SW 1271 (cell line): ENCODE measurements at regions not wholly inside any gene's neighbourhood (a gene's known extent, or its start where the extent isn't known, plus 50 kb on each side); places are given as distances from the start of the nearest gene placed in this dataset.

Experiments
- DNase-seq, 2 experiments: peaks; one replicate each; lab custom pipeline; 2025; lab: John Stamatoyannopoulos, UW

DNA sequence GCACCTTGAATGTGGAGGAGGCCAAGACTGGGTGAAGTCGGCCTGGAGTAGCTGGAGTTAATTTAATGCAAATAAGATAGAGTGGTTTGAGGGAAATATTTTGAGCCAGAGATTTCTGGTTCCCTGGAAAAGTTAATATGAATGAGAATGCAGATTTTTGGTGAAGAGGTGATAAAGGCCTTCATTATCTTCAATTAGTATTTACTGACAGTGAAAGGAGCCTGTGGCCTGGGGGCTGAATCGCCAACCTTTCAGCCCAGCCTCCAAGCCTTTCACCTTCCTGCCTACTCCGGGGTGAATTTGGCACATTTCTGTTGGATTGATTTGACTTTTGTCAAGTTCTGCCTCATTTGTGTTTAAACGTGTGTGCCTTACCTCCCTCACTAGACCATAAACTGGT, 147.8 kb downstream of the SOX2 start:
- no peak for DNase-seq

DNA sequence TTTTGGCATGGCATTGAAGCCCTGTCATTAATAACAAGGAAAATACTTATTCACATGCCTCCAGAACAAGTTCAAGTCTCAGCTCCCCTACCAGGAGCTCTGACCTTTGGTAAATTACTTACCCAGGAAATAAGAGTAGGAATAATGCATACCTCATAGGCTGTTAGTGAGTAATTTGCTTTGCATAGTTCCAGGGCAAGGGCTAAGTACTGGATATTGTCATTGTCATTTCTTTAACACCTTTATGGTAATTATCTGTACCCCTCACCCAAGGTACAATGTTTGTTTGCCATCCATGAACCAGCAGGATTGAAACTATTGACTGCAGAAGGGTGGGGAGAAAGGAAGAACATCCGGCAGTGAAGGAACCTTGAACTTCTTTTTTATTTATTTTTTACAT, 148.5 kb downstream of the SOX2 start:
- DNase-seq = no peak

DNA sequence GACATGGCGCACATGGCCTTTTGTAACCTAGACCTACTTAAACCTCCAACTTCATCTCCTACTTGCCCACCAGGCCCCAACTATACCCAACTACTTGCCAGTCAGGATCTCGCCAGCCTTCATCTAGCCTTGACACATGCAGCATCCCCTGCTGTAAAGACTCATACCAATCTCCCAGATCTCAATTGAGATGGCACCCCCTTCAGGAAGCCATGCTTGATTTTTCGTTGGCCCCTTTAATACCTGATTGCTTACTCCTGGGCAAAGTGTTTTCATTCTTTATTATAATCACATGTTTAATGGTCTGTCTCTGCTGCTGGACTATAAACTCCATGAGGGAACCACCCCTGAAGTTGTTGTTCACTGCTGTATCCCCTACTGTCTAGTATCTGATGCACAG, 150.8 kb downstream of the SOX2 start:
- no peak for DNase-seq

DNA sequence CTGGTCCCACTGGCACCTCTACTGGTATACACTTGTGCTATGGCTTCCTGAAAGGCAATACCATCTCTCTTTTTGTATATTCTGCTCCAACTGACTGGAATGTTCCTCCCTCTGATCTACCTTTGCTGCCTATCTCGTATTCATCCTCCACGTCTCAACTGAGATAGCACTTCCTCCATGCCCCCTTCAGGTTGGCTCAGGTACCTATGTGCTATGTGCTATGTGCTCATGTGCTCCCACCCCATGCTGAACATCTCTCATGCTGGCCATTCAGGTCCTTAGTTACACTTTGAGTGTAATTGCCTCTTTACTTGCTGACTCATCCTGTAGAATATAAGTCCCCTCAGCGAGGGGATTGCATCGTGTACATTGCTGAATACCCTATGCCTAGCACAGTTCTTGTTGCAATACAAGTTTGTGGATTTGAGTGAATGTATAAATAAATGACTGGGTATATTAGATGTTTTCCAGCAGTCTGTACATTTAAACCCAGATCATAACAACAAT, 156.9 kb downstream of the SOX2 start:
- DNase-seq = no peak

DNA sequence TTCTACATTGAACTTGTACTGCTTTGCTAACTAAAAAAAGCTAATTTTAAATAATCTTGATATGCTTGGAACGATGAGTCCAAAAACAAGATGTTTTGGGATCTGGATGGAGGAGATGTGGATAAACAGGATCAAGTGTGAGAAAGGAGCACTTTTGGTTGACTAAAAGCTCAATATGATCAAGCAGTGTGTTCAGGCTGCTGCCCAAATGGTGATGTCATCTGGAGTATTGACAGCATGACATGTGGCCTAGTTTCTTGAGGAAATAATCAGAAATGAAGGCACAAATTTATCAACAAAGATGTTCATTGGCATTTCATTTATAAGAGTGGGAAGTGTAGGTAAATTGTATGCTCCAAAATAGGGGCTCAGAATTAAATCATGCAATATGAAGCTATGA, 161.2 kb downstream of the SOX2 start:
- DNase-seq = no peak

DNA sequence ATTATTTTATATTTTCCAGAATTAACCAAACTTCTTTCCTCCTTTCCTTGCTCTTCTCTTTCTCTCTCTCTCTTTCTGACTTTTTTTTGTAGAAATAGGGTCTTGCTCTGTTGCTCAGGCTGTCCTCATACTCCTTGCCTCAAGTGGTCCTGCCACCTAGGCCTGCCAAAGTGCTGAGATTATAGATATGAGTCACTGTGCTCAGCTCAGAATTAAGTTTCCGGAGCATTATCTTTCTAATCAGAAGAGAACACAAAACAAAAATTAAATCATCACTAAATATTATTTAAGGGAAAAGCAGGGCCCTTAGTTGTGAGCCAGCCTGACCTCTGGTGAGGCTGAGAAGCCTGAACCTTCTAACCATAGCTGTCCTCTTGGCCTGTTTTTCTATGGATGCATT, 168.2 kb downstream of the SOX2 start:
- no peak for DNase-seq

DNA sequence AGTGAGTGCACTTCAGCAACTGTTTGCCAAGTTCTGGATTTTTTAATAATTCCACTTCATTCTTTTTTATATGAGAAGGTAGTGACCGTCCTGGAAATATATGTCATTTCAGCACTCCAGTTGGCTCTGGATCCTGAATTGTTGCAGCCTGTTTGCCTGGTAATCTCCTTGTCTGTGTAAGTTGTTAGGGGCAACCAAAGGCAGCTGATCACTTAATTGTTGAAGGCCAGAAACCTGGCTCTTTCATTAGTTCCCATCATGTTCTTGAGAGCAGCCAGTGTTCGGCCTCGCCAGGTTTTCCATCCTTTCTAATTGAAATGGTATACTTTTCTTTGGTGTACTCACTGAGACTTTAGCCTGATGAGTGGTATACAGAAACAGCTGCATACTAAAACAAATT, 168.6 kb downstream of the SOX2 start:
- no peak for DNase-seq

DNA sequence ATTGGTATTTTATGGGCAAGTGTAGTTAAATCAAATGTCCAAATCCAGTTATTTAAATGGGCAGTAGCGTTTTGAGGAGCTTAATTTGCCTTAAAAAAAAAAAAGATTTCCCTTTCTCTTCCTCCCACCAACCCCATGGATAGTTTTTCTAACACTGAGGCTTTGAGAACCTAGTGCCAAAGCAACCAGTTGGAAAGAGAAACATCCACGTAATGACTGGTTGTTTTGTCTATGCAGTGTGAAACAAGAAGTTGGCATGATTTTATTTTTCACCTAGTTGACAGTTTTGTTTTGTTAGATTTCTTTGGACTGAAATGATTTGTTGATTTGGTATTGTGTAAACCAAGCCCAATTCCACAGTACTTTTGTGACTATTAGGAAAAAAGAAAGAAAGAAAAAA, 170.0 kb downstream of the SOX2 start:
- DNase-seq = no peak

DNA sequence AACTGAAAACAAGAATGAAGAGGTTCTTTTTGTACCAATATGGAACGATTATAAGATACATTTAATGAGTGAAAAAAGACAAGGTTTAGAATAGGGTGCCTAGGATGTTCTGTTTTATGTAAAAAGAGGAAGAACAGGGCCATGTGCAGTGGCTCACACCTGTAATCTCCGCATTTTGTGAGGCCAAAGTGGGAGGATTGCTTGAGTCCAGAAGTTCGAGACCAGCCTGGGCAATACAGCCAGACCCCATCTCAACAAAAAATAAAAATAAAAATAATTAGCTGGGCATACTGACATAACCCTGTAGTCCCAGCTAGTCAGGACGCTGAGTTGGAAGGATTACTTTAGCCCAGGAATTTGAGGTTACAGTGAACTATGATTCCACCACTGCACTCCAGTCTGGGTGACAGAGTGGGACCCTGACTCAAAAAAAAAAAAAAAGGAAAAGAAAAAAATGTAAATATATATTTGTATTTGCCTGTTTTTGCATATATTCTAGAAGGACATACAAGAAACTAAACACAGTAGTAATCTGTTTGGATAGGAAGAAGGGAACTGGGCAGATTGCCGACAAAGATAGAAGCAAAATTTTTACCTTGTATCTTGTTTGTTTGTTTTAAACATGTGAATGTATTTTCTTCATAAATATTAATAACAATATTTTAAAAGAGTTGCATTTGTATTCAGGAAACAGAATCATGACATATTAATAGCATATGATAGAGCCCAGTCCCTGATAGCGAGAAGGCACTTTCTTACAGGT, 174.3 kb downstream of the SOX2 start:
- DNase-seq = no peak

DNA sequence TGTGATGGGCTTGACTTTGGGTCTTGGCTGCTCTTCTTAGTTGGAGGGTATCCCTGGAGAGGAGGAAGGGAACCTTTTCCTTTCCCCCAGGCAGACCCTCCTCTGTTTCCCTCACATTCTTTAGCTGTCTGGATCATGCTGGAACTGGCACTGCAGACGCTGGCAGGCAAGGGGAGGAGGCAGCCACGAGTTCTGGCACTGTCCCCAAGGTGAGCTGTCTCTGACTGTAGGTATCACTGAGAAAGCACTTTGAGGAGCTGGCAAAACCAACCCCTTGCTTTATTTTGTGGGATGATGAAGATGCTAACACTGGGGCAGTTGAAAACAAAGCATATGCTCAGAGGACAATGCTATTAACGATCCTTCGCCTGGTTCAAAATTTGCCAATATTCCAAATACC, 175.0 kb downstream of the SOX2 start:
- DNase-seq = no peak

DNA sequence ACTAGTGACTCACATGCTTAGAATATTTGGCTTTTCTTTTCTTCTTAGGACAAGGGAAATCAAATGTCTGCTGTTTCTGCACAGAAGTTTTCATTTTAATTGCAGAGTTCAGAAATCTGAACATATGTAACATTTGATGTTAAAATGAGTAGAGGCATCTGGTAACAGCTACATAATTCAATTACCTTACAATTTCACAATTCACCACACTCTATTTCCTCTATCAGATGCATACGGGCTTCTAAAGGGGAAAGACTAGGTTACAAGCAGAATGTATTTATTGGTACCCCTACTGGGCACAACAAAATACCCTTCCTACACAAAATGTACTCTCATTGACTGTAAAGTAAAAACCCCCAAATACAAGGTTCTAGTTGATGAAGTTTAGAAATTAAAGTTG, 176.0 kb downstream of the SOX2 start:
- no peak for DNase-seq

DNA sequence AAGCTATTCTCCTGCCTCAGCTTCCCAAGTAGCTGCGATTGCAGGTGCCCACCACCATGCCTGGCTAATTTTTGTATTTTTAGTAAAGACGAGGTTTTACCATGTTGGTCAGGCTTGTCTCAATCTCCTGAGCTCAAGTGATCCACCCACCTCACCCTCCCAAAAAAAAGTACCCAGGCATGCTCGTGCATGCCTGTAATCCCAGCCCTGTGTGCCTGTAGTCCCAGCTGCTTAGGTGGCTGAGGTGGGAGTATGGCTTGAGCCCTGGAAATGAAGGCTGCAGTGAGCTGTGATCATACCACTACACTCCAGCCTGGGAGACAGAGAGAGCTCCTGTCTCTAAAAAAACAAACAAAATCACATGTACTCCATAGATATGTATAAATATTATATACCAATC, 176.5 kb downstream of the SOX2 start:
- DNase-seq = no peak

DNA sequence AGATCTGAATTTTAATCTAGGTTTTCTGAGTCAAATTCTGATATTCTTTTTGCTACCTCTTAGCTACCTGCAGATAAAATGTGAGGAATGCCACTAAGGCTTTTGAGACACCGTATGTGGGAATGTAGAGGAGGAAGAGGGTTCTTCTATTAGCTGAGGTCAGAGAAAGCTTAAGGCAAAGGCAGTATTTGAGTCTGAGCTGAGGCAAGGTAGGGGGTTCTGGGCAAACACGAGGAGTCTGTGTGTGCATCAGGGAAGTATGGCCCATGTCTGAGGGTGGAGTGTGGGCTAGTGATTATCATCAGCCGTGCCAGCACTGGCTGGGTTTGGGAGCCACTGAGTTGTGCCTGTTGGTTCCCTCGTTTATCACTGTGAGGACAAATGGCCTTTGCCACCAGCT, 181.1 kb downstream of the SOX2 start:
- DNase-seq = no peak

DNA sequence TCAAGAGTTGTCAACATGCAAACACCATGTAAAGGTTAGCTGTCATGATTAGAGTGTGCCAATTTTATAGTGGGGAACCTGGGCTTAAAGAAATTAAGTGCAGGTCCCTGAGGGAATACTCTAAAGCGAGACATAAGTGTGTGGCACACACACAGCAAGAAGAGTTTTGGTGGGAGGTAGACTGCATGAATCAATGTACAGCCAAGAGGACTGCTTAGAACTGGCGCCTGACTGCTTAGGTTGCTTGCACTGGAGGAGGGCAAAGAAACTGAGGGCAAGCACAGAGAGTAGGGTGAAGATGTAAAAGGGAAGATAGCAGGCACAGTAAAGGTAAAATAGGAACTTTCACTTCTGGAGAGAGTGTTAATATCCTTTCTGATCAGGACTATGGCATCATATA, 184.9 kb downstream of the SOX2 start:
- no peak for DNase-seq

DNA sequence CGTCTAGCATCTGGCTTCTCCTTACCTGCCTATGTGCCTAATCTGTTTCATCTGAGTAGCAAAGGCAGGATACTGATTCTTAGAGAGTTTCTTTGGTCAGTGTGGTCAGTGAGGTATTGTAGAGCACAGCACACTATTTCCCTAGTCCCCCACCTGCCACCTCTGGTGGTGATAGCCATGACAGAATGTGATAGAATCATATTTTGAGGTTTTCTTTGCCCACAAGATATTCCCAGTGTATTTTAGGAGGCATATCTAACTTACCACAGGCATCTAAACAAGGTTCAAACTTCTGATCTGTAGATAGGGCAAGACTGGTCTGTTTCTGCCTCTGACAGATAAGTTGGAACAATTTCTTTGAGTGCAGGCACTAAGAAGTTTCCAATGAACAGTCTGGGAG, 188.0 kb downstream of the SOX2 start:
- DNase-seq = no peak

DNA sequence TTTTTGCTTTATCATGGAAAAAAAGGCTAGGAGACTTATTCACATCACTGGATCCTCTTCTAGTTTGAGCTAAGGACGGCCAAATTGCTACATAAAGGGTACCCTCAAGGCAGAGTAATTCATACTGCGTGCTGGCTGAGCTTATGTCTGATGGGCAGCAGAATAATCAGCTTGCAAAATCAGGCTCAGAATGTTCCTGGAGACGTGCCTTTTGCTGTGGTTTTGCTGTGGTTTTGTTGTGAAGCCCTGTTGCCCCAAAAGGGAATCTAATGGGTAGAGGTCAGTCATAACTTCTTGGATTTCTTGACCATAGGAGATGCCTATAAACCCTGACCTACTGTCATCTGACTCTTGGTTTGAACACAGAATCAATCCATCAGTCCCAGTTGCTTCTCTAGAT, 189.9 kb downstream of the SOX2 start:
- DNase-seq = no peak

DNA sequence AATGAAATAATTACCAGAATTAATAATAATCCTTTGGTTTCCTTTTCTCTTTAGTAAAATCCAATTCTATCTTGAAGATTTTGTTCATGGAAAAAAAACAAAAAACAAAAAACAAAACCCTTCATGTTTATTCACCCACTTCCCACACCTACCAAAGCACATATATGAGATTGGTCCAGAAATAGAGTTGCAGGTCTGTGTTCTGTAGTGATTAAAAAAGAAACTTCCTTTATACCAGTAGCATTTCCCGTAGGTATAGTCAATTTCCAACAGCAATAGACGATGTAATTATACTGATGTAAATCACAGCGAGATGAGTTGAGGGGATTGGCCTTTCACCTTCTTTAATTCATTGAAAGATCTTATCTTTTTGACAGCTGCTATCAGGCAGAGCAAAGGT, 194.6 kb downstream of the SOX2 start:
- DNase-seq = no peak

DNA sequence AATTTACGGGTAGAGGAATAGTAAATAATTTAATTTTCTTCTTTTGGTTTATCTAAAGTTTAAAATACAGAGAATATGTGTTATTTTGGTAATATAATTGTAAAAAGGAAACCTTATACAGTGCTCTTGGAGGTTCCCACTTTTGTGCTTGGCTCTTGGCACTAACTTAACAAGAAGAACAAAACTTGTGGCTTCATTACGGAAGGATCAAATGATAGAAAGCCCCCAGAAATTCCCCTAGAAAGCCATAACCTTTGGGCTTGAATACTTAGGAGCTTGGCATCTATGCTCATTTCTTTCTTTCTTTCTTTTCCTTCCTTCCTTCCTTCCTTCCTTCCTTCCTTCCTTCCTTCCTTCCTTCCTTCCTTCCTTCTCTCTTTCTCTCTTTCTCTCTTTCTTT, 197.5 kb downstream of the SOX2 start:
- DNase-seq = no peak

DNA sequence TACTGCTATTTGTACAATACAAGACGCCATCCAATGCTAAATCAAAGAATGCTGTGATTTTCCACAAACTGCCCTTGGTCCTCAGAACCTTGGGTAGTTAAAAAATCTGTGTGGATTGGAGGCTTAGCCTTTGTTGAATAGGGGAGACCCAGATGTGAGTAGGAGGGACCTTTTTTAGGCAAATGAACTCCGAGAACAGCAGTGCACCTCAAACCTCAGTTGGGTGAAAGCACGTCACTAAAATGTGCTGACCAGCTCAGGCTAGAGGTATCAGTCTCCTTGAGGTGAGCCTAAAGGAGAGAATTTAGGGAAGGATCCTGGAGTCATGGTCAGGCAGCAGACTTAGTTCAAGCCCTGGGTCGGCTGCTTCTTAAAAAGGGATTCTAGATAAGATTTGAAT, 200.7 kb downstream of the SOX2 start:
- DNase-seq = no peak

DNA sequence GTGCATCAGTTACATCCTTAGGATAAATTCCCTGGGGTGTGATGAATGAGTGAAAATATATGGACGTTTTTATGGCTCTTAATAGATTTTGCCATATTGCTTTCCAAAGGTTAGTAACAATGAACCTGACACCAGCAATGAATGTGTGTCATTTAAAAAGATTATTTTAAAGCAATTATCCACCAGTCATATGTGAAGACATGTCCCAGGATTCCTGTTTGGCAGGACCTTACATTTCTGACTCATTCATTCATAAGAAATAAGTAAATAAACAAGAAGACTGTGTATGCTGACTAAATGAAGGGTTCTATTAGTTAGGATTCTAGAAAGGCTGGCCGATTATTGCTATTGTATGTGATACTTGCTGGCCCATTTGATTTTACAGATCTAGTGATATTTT, 201.5 kb downstream of the SOX2 start:
- no peak for DNase-seq

DNA sequence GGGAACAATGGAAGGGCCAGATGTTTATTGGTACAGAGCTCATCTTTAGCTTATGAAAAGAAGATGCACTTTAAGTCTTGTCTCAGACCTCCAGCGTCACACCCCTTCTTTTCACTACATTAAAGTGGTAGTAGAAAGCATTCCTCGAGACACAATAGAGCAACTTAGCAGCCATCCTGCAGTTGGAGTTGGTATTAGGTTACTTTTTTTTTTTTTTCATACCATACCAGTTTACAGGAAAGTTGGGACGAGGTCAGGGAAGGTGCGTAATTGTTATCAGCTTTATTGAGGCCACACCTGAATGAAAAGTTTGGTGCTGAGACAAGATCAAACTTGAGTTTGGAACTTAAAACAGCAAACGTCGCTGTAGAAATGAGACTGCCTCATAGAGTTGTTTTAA, 203.8 kb downstream of the SOX2 start:
- no peak for DNase-seq

DNA sequence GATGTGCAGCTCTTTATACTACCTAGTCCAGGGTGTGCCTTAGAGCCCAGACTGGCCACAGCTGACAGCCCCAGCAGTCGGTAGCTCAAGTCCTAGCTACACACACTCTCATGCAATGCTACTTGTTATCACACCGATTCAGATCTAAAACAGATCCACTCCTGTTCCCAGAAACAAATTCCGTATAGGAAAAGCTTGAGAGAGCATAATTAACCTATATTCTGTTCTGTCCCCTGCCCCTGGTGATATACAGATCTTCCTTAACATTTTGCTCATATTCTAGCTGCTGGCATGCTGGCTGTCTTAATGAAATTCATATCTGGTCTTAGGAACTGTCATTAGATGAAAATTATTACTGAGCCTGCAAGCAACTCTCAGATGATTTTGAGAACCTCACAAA, 204.3 kb downstream of the SOX2 start:
- DNase-seq = no peak

DNA sequence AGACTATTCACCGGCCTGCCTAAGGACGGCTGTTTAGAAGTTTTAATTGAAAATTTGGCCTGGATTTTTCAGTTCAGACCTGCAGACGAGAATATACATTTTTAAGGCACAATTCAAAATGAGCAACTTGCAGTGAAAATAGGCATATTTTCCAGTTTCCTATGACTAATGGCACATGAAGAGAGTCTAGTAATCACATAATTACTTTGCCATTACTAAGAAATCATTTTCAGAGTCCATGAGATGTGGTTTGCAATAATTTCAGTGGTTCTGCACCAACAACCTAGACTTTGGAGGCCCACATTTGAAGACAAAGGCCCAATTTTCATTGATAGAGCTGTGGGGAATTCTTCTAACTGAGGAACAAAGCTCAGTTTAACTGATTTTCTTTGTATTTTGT, 205.3 kb downstream of the SOX2 start:
- no peak for DNase-seq

DNA sequence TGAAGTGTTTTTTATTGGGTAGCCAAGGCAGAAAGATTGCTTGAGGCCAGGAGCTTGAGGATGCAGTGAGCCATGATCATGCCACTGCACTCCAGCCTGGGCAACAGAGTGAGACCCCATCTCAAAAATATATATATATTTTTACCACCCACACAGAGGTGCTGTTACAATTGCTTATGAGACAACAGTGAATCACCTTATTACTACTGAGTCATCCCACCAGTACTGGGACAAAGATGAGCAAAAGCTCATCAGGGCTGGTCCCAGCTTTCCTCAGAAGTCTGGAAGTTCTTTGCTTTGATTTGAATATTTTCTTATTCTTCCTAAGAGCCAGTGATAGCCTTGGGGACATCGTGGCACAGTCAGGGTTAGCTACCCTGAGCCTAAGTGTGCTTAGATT, 207.7 kb downstream of the SOX2 start:
- no peak for DNase-seq

DNA sequence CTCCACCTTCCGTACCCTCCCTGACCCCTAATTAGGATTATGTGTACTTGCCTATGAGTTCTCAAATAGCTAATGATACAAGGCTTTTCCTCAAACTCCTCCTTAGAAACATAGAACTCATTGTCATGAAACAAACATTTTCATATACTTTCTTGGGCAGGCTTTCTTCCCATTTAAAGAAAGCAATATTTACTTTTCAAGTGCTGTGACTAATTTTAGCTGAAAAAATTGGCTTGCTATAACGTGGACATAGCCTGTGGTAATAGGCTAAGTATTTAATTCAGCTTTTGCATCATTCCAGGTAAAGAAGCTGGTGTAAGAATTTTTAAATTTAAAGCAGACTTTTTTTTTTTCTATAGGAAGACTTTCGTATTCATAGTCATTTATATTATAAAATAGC, 208.7 kb downstream of the SOX2 start:
- DNase-seq = no peak
